Dendritic cell treated with granulocyte-macrophage colony-stimulating factor and Interleukin-4, amounts not matched to agents 40 ng/mL and 50 ng/mL, for 4 days (primary cell): ENCODE measurements at regions not wholly inside any gene's neighbourhood (a gene's known extent, or its start where the extent isn't known, plus 50 kb on each side); places are given as distances from the start of the nearest gene placed in this dataset.

Source experiments
- H3K27ac Mint-ChIP-seq: one replicate; pipeline ENCODE4 v1.8.0; 2022; ENCODE audit warnings: mild to moderate bottlenecking, mixed read lengths
- H3K27me3 Mint-ChIP-seq: one replicate; pipeline ENCODE4 v1.8.0; 2022; ENCODE audit warnings: mild to moderate bottlenecking, mixed read lengths
- H3K36me3 Mint-ChIP-seq: one replicate; pipeline ENCODE4 v1.8.0; 2022; ENCODE audit warnings: low read depth, mixed read lengths
- H3K4me1 Mint-ChIP-seq: one replicate; pipeline ENCODE4 v1.8.0; 2022; ENCODE audit warnings: low read depth, mixed read lengths
- H3K4me3 Mint-ChIP-seq: one replicate; pipeline ENCODE4 v1.8.0; 2022; ENCODE audit warnings: mild to moderate bottlenecking, moderate library complexity, mixed read lengths
- H3K9me3 Mint-ChIP-seq: one replicate; pipeline ENCODE4 v1.8.0; 2022; ENCODE audit warnings: mixed read lengths
- intact Hi-C: fragments of 100-400 bp; cut with micrococcal nuclease; formaldehyde crosslinking; loops from one replicate; pipeline ENCODE4 v1.15.0; 2022

GRCh38 chr1:224791362-224791941 lies 138.0 kb upstream of the DNAH14 start:
- Mint-ChIP-seq H3K36me3 (no peaks in the 10 kb centered on the region), H3K9me3 (peaks cover 30% of the 10 kb centered on the region), H3K4me1 (peaks cover 26% of the 10 kb centered on the region), H3K27me3 (no peaks in the 10 kb centered on the region), H3K27ac (peak overlapping the region; percentile 73), H3K4me3 (peak overlapping the region; percentile 26)
- intact Hi-C loops: no loop called here

GRCh38 chr1:224795591-224795990 lies 133.9 kb upstream of the DNAH14 start:
- Mint-ChIP-seq H3K27me3 (no peaks in the 10 kb centered on the region), H3K27ac (no peak overlapping the region)
- intact Hi-C loops: no loop called here

GRCh38 chr1:224799083-224799482 lies 130.4 kb upstream of the DNAH14 start:
- no peak overlapping the region for H3K4me3 Mint-ChIP-seq
- intact Hi-C loops: no loop called here
- no peaks in the 10 kb centered on the region for H3K27me3 Mint-ChIP-seq
- no peaks in the 10 kb centered on the region for H3K36me3 Mint-ChIP-seq
- no peaks in the 10 kb centered on the region for H3K4me1 Mint-ChIP-seq
- no peak overlapping the region for H3K27ac Mint-ChIP-seq
- H3K9me3 Mint-ChIP-seq: peaks cover 9% of the 10 kb centered on the region

More at GRCh38 chr1:224795591-224795990, 133.9 kb upstream of the DNAH14 start:
- Mint-ChIP-seq H3K36me3 (no peaks in the 10 kb centered on the region), H3K4me1 (peaks cover 20% of the 10 kb centered on the region), H3K9me3 (peaks cover 18% of the 10 kb centered on the region), H3K4me3 (no peak overlapping the region)

- H3K27me3 Mint-ChIP-seq: no peaks in the 10 kb centered on the region
- intact Hi-C loops: no loop called here
- H3K9me3 Mint-ChIP-seq: peaks cover 8% of the 10 kb centered on the region
- H3K27ac Mint-ChIP-seq: no peak overlapping the region
- H3K4me1 Mint-ChIP-seq: no peaks in the 10 kb centered on the region
- no peaks in the 10 kb centered on the region for H3K36me3 Mint-ChIP-seq
- H3K4me3 Mint-ChIP-seq: no peak overlapping the region
Measured at GRCh38 chr1:224800486-224801119, 128.9 kb upstream of the DNAH14 start.

- intact Hi-C loops: no loop called here
- H3K27me3 Mint-ChIP-seq: no peaks in the 10 kb centered on the region
- no peaks in the 10 kb centered on the region for H3K9me3 Mint-ChIP-seq
- no peak overlapping the region for H3K4me3 Mint-ChIP-seq
- no peak overlapping the region for H3K27ac Mint-ChIP-seq
- H3K36me3 Mint-ChIP-seq: no peaks in the 10 kb centered on the region
- no peaks in the 10 kb centered on the region for H3K4me1 Mint-ChIP-seq
Measured at GRCh38 chr1:224801844-224802490, 127.5 kb upstream of the DNAH14 start.

GRCh38 chr1:224802617-224803016 lies 126.9 kb upstream of the DNAH14 start:
- no peak overlapping the region for H3K4me3 Mint-ChIP-seq
- H3K9me3 Mint-ChIP-seq: no peaks in the 10 kb centered on the region
- H3K27me3 Mint-ChIP-seq: no peaks in the 10 kb centered on the region
- H3K4me1 Mint-ChIP-seq: no peaks in the 10 kb centered on the region
- intact Hi-C loops: no loop called here
- H3K36me3 Mint-ChIP-seq: no peaks in the 10 kb centered on the region
- H3K27ac Mint-ChIP-seq: no peak overlapping the region

- intact Hi-C loops: no loop called here
- no peaks in the 10 kb centered on the region for H3K36me3 Mint-ChIP-seq
- H3K9me3 Mint-ChIP-seq: no peaks in the 10 kb centered on the region
- no peak overlapping the region for H3K4me3 Mint-ChIP-seq
- no peaks in the 10 kb centered on the region for H3K27me3 Mint-ChIP-seq
- H3K4me1 Mint-ChIP-seq: no peaks in the 10 kb centered on the region
- no peak overlapping the region for H3K27ac Mint-ChIP-seq
Measured at GRCh38 chr1:224804220-224804619, 125.3 kb upstream of the DNAH14 start.

- peaks cover 1% of the 10 kb centered on the region for H3K27me3 Mint-ChIP-seq
- H3K4me3 Mint-ChIP-seq: no peak overlapping the region
- intact Hi-C loops: no loop called here
- no peaks in the 10 kb centered on the region for H3K4me1 Mint-ChIP-seq
- H3K27ac Mint-ChIP-seq: no peak overlapping the region
- H3K36me3 Mint-ChIP-seq: no peaks in the 10 kb centered on the region
- peaks cover 5% of the 10 kb centered on the region for H3K9me3 Mint-ChIP-seq
Measured at GRCh38 chr1:224805889-224806288, 123.6 kb upstream of the DNAH14 start.

GRCh38 chr1:224809137-224809536 lies 120.3 kb upstream of the DNAH14 start:
- intact Hi-C loops: no loop called here
- H3K27me3 Mint-ChIP-seq: peaks cover 1% of the 10 kb centered on the region

GRCh38 chr1:224809613-224810012 lies 119.9 kb upstream of the DNAH14 start:
- H3K4me3 Mint-ChIP-seq: no peak overlapping the region
- intact Hi-C loops: no loop called here
- H3K27ac Mint-ChIP-seq: no peak overlapping the region
- no peaks in the 10 kb centered on the region for H3K36me3 Mint-ChIP-seq
- H3K27me3 Mint-ChIP-seq: peaks cover 1% of the 10 kb centered on the region
- peaks cover 8% of the 10 kb centered on the region for H3K9me3 Mint-ChIP-seq
- no peaks in the 10 kb centered on the region for H3K4me1 Mint-ChIP-seq

More at GRCh38 chr1:224809137-224809536, 120.3 kb upstream of the DNAH14 start:
- no peaks in the 10 kb centered on the region for H3K4me1 Mint-ChIP-seq
- H3K4me3 Mint-ChIP-seq: no peak overlapping the region
- H3K27ac Mint-ChIP-seq: no peak overlapping the region
- no peaks in the 10 kb centered on the region for H3K36me3 Mint-ChIP-seq
- peaks cover 8% of the 10 kb centered on the region for H3K9me3 Mint-ChIP-seq

GRCh38 chr1:224811564-224811963 lies 117.9 kb upstream of the DNAH14 start:
- Mint-ChIP-seq H3K36me3 (no peaks in the 10 kb centered on the region), H3K4me3 (no peak overlapping the region), H3K4me1 (no peaks in the 10 kb centered on the region), H3K9me3 (peaks cover 8% of the 10 kb centered on the region), H3K27ac (no peak overlapping the region), H3K27me3 (peaks cover 1% of the 10 kb centered on the region)
- intact Hi-C loops: no loop called here

- H3K4me3 Mint-ChIP-seq: no peak overlapping the region
- intact Hi-C loops: no loop called here
- H3K27ac Mint-ChIP-seq: no peak overlapping the region
- H3K27me3 Mint-ChIP-seq: peaks cover 12% of the 10 kb centered on the region
- no peaks in the 10 kb centered on the region for H3K4me1 Mint-ChIP-seq
- H3K36me3 Mint-ChIP-seq: no peaks in the 10 kb centered on the region
- H3K9me3 Mint-ChIP-seq: peaks cover 11% of the 10 kb centered on the region
Measured at GRCh38 chr1:224815647-224816046, 113.8 kb upstream of the DNAH14 start.

- no peaks in the 10 kb centered on the region for H3K4me1 Mint-ChIP-seq
- H3K9me3 Mint-ChIP-seq: peaks cover 10% of the 10 kb centered on the region
- H3K27me3 Mint-ChIP-seq: peaks cover 11% of the 10 kb centered on the region
- no peak overlapping the region for H3K4me3 Mint-ChIP-seq
- intact Hi-C loops: no loop called here
- H3K27ac Mint-ChIP-seq: no peak overlapping the region
- no peaks in the 10 kb centered on the region for H3K36me3 Mint-ChIP-seq
Measured at GRCh38 chr1:224816062-224816461, 113.4 kb upstream of the DNAH14 start.

- Mint-ChIP-seq H3K4me3 (no peak overlapping the region), H3K4me1 (no peaks in the 10 kb centered on the region), H3K27me3 (peaks cover 11% of the 10 kb centered on the region), H3K9me3 (peaks cover 23% of the 10 kb centered on the region), H3K27ac (no peak overlapping the region), H3K36me3 (no peaks in the 10 kb centered on the region)
- intact Hi-C loops: no loop called here
Measured at GRCh38 chr1:224817382-224817781, 112.1 kb upstream of the DNAH14 start.
